ENCODE measurements at regions not wholly inside any gene's neighbourhood (a gene's known extent, or its start where the extent isn't known, plus 50 kb on each side); places are given as distances from the start of the nearest gene placed in this dataset.

GRCh38 chr2:41847744-41848441, 199.9 kb upstream of the PKDCC start:
- no peaks in the 10 kb centered on the region for H3K36me3 Mint-ChIP-seq (ENCODE audit: low read depth)
- peaks cover 45% of the 10 kb centered on the region for H3K27me3 Mint-ChIP-seq
- H3K27ac Mint-ChIP-seq: no peak overlapping the region
- DNase-seq: no peak
- no peak overlapping the region for H3K4me3 Mint-ChIP-seq
- H3K9me3 Mint-ChIP-seq: no peaks in the 10 kb centered on the region
- no peaks in the 10 kb centered on the region for H3K4me1 Mint-ChIP-seq (ENCODE audit: low read depth)

DNA sequence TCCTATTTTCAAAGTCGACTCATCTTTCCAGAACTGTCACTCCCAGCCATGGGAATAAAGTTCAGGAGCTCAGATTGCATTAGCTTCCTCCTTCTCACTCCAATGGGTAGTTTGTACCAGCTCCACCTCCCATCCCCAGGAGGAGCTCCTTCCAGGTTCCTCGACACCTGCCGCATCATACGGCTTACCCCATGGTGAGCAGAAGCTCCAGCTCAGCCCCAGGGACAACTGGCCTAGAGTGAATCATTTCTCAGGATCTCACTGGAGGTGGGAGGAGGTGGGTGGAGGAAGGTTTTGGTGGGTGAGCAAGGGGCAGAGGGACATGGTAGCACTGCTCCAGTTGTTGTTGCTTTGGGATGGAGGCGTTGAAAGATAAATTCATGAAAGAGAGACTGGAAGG, 196.3 kb upstream of the PKDCC start:
- Mint-ChIP-seq H3K27ac (no peak overlapping the region), H3K36me3 (ENCODE audit: low read depth) (no peaks in the 10 kb centered on the region), H3K27me3 (peaks cover 45% of the 10 kb centered on the region), H3K9me3 (no peaks in the 10 kb centered on the region), H3K4me3 (no peak overlapping the region), H3K4me1 (ENCODE audit: low read depth) (peaks cover 17% of the 10 kb centered on the region)
- DNase-seq: no peak

- Mint-ChIP-seq H3K9me3 (no peaks in the 10 kb centered on the region), H3K4me1 (ENCODE audit: low read depth) (peaks cover 17% of the 10 kb centered on the region), H3K4me3 (no peak overlapping the region), H3K27ac (peak overlapping the region; percentile 74), H3K36me3 (ENCODE audit: low read depth) (no peaks in the 10 kb centered on the region), H3K27me3 (peaks cover 29% of the 10 kb centered on the region)
- no peak for DNase-seq
These were observed 194.2 kb upstream of the PKDCC start for GRCh38 chr2:41853427-41854191.

GRCh38 chr2:41854227-41854626, 193.6 kb upstream of the PKDCC start:
- H3K27ac Mint-ChIP-seq: peak overlapping the region; percentile 74

GRCh38 chr2:41856946-41857345, 190.9 kb upstream of the PKDCC start:
- DNase-seq: no peak
- Mint-ChIP-seq H3K27me3 (peaks cover 12% of the 10 kb centered on the region), H3K4me3 (no peak overlapping the region), H3K36me3 (ENCODE audit: low read depth) (no peaks in the 10 kb centered on the region), H3K4me1 (ENCODE audit: low read depth) (peaks cover 17% of the 10 kb centered on the region), H3K27ac (no peak overlapping the region), H3K9me3 (no peaks in the 10 kb centered on the region)

More at GRCh38 chr2:41854227-41854626, 193.6 kb upstream of the PKDCC start:
- H3K36me3 Mint-ChIP-seq (ENCODE audit: low read depth): no peaks in the 10 kb centered on the region
- H3K4me1 Mint-ChIP-seq (ENCODE audit: low read depth): peaks cover 17% of the 10 kb centered on the region
- peaks cover 27% of the 10 kb centered on the region for H3K27me3 Mint-ChIP-seq
- H3K9me3 Mint-ChIP-seq: no peaks in the 10 kb centered on the region
- no peak for DNase-seq
- H3K4me3 Mint-ChIP-seq: no peak overlapping the region

DNA sequence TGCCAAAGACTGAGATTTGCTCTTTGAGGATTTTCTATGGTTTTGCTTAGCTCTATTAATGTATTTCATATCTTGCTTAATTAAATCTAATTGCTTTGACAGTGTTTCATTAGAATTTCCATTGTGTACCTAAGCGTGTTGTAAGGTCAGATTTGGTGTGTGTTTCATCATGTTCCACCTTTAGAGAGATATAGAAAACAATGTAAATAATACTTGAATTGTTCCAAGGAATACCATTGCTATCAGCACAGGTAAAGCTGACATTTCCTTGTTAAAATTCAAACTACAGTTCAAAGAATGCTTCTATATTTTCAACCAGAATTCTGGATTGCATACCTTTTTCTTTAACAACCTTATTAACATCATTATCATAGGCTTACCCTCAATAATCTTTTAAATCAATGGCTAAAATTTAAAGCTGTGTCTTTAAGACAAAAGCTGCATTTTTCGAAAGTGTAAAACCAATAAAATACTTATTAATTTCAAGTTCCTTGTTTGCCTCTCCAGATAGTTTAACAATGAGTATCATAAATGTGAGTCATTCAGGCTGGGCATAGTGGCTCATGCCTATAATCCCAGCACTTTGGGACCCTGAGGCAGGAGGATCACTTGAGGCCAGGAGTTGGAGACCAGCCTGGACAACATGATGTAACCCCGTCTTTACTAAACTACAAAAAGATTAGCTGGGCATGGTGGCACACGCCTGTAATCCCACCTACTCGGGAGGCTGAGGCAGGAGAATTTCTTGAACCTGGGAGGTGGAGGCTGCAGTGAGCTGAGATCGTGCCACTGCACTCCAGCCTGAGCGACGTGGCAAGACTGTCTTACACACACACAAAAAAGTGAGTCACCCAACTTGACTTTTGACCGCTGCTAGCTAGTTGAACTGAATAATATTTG, 188.0 kb upstream of the PKDCC start:
- no peaks in the 10 kb centered on the region for H3K36me3 Mint-ChIP-seq (ENCODE audit: low read depth)
- no peaks in the 10 kb centered on the region for H3K9me3 Mint-ChIP-seq
- DNase-seq: no peak
- peaks cover 9% of the 10 kb centered on the region for H3K27me3 Mint-ChIP-seq
- no peak overlapping the region for H3K27ac Mint-ChIP-seq
- H3K4me1 Mint-ChIP-seq (ENCODE audit: low read depth): no peaks in the 10 kb centered on the region
- H3K4me3 Mint-ChIP-seq: no peak overlapping the region

DNA sequence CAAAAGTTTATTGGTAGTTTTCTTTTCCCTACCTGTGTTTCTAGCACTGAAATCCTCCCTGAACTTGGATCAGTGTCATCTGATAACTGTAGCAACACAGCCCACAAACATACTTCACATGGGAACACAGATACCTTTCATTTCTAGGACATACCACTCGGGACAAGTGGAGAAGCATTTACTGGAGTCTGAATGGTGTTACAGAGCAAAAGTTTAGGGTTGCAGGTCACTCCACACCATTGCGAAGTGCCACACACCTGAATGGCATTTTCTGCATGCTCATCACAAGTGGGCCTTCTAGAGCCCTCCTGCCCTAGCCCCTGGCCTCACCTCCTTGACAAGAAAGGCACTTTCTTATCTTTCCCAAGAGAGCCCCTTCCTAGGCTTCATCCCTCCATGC, 184.8 kb upstream of the PKDCC start:
- H3K4me1 Mint-ChIP-seq (ENCODE audit: low read depth): peaks cover 5% of the 10 kb centered on the region
- DNase-seq: no peak
- H3K4me3 Mint-ChIP-seq: no peak overlapping the region
- peaks cover 9% of the 10 kb centered on the region for H3K27me3 Mint-ChIP-seq
- H3K36me3 Mint-ChIP-seq (ENCODE audit: low read depth): no peaks in the 10 kb centered on the region
- no peak overlapping the region for H3K27ac Mint-ChIP-seq
- H3K9me3 Mint-ChIP-seq: no peaks in the 10 kb centered on the region

DNA sequence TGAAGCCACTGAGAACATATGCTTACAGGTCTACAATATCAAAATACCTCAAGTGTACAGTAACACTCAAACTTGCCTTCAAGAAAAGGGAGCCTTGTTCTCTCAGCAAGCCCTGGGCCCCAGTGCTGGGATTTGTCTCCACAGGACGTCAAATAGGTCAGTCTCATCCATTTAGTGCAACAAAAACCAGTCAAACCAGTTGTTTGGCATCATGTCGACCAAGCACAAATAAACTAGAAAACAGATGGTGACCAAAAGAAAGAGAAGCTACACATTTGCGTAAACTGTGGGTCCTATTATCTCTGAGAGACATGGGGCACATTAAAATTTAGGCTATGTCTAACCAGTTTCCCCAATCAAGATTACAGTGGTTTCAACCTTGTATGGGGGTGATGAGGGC, 182.6 kb upstream of the PKDCC start:
- Mint-ChIP-seq H3K36me3 (ENCODE audit: low read depth) (no peaks in the 10 kb centered on the region), H3K4me3 (no peak overlapping the region), H3K27ac (no peak overlapping the region), H3K27me3 (peaks cover 5% of the 10 kb centered on the region), H3K4me1 (ENCODE audit: low read depth) (peaks cover 5% of the 10 kb centered on the region), H3K9me3 (no peaks in the 10 kb centered on the region)
- no peak for DNase-seq

GRCh38 chr2:41867553-41867952, 180.3 kb upstream of the PKDCC start:
- Mint-ChIP-seq H3K36me3 (ENCODE audit: low read depth) (no peaks in the 10 kb centered on the region), H3K4me3 (no peak overlapping the region)

GRCh38 chr2:41869542-41870264, 178.1 kb upstream of the PKDCC start:
- no peaks in the 10 kb centered on the region for H3K9me3 Mint-ChIP-seq
- peaks cover 10% of the 10 kb centered on the region for H3K4me1 Mint-ChIP-seq (ENCODE audit: low read depth)
- peak; percentile 83 for DNase-seq
- no peak overlapping the region for H3K27ac Mint-ChIP-seq
- no peaks in the 10 kb centered on the region for H3K27me3 Mint-ChIP-seq
- H3K4me3 Mint-ChIP-seq: no peak overlapping the region
- H3K36me3 Mint-ChIP-seq (ENCODE audit: low read depth): no peaks in the 10 kb centered on the region

More at GRCh38 chr2:41867553-41867952, 180.3 kb upstream of the PKDCC start:
- Mint-ChIP-seq H3K27me3 (no peaks in the 10 kb centered on the region), H3K9me3 (no peaks in the 10 kb centered on the region), H3K27ac (no peak overlapping the region), H3K4me1 (ENCODE audit: low read depth) (peaks cover 5% of the 10 kb centered on the region)
- DNase-seq: no peak

GRCh38 chr2:41870265-41870585, 177.6 kb upstream of the PKDCC start:
- Mint-ChIP-seq H3K36me3 (ENCODE audit: low read depth) (no peaks in the 10 kb centered on the region), H3K9me3 (no peaks in the 10 kb centered on the region), H3K27me3 (no peaks in the 10 kb centered on the region), H3K4me1 (ENCODE audit: low read depth) (peaks cover 10% of the 10 kb centered on the region), H3K27ac (no peak overlapping the region), H3K4me3 (no peak overlapping the region)
- no peak for DNase-seq

DNA sequence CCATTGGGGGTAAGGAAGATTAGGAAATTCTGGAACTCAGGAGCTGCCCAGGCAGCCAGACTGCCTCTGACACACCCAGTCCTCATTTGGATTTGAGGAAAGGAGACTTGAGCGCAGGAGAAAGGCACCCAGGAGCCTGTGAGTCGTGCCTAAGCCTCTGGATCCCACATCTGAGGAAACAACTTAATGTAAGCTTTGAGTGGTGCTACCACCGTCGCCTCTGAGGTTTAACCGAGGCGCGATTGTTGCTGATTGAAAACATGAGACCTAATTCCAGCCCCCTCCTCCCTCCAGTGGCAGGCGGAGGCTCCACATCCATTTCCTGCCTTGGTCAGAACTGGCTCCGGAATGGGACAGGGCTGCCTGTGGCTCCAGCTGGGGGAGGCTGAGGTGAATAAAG, 176.7 kb upstream of the PKDCC start:
- no peak for DNase-seq
- H3K27ac Mint-ChIP-seq: no peak overlapping the region
- no peaks in the 10 kb centered on the region for H3K9me3 Mint-ChIP-seq
- no peak overlapping the region for H3K4me3 Mint-ChIP-seq
- H3K27me3 Mint-ChIP-seq: no peaks in the 10 kb centered on the region
- H3K4me1 Mint-ChIP-seq (ENCODE audit: low read depth): peaks cover 10% of the 10 kb centered on the region
- no peaks in the 10 kb centered on the region for H3K36me3 Mint-ChIP-seq (ENCODE audit: low read depth)

GRCh38 chr2:41872646-41873045, 175.2 kb upstream of the PKDCC start:
- H3K4me3 Mint-ChIP-seq: no peak overlapping the region
- H3K9me3 Mint-ChIP-seq: no peaks in the 10 kb centered on the region
- no peak for DNase-seq
- H3K27ac Mint-ChIP-seq: no peak overlapping the region
- peaks cover 6% of the 10 kb centered on the region for H3K4me1 Mint-ChIP-seq (ENCODE audit: low read depth)
- H3K36me3 Mint-ChIP-seq (ENCODE audit: low read depth): no peaks in the 10 kb centered on the region
- no peaks in the 10 kb centered on the region for H3K27me3 Mint-ChIP-seq

All from activated T-cell treated with anti-CD3 and anti-CD28 coated beads, Interleukin-2, amount 50 U/mL, for 24 hours (primary cell).